Transverse colon (tissue), 4 donors: ENCODE measurements at regions not wholly inside any gene's neighbourhood (a gene's known extent, or its start where the extent isn't known, plus 50 kb on each side); places are given as distances from the start of the nearest gene placed in this dataset.

ENCODE experiments used
- CTCF ChIP-seq, 5 experiments: fragments of 200-600 bp in 3 of 5; fragments of 450-650 bp in 2 of 5; sonication (generic) in 3 of 5; IDR thresholded peaks; 1 replicate in 2 of 5; 2 replicates in 3 of 5; pipeline ENCODE4 v1.5.1; 2016 to 2017; ENCODE audit warnings: antibody characterized with exemption in 5 of 5, inconsistent platforms in 3 of 5, mild to moderate bottlenecking in 2 of 5, moderate library complexity in 1 of 5
- POLR2A ChIP-seq: fragments of 450-650 bp; IDR thresholded peaks from one replicate; pipeline ENCODE4 v1.6.1; 2016; ENCODE audit warnings: antibody characterized with exemption, mild to moderate bottlenecking, moderate library complexity
- POLR2AphosphoS5 ChIP-seq, 3 donors: sonication (generic); formaldehyde crosslinking; IDR thresholded peaks; one replicate each; pipeline ENCODE4 v1.6.1; 2016; ENCODE audit warnings: antibody characterized with exemption in 3 of 3

GRCh38 chr18:1511619-1512311 is 607.1 kb downstream of the ADCYAP1 start:
- TF ChIP-seq CTCF (IDR thresholded peaks at IDR 0.05) (no peak), POLR2A (no peak), POLR2AphosphoS5 (IDR thresholded peaks at IDR 0.05) (no peak)
